Liver (tissue), 8 donors: ENCODE measurements at regions not wholly inside any gene's neighbourhood (a gene's known extent, or its start where the extent isn't known, plus 50 kb on each side); places are given as distances from the start of the nearest gene placed in this dataset.

Experiments used
- DNase-seq: peaks from one replicate; pipeline ENCODE4 v3.0.0-alpha.2; 2017; ENCODE audit warnings: low spot score
- H3K27ac ChIP-seq, 2 donors: one replicate each; pipeline ENCODE4 v1.7.0; 2013; ENCODE audit warnings: inconsistent platforms in 2 of 2, low read length in 2 of 2, control low read depth in 1 of 2, low read depth in 1 of 2, mild to moderate bottlenecking in 1 of 2
- H3K27me3 ChIP-seq, 4 donors: one replicate each; pipeline versions ENCODE4 v1.6.1 to v1.7.0; 2013; ENCODE audit warnings: low read length in 3 of 4, inconsistent platforms in 1 of 4, mild to moderate bottlenecking in 1 of 4, moderate library complexity in 1 of 4; ENCODE audit not compliant: control insufficient read depth in 4 of 4, insufficient read depth in 4 of 4
- H3K36me3 ChIP-seq, 4 donors: one replicate each; pipeline versions ENCODE4 v1.6.1 to v1.7.0; 2013; ENCODE audit warnings: low read length in 3 of 4, mild to moderate bottlenecking in 3 of 4, low read depth in 1 of 4, moderate library complexity in 1 of 4; ENCODE audit not compliant: control insufficient read depth in 4 of 4, insufficient read depth in 3 of 4
- H3K4me1 ChIP-seq, 4 donors: one replicate each; pipeline versions ENCODE4 v1.6.1 to v1.7.0; 2013; ENCODE audit warnings: low read length in 3 of 4, mild to moderate bottlenecking in 3 of 4, moderate library complexity in 1 of 4; ENCODE audit not compliant: control insufficient read depth in 4 of 4, insufficient read depth in 4 of 4
- H3K4me3 ChIP-seq, 3 donors: one replicate each; pipeline versions ENCODE4 v1.6.1 to v1.7.0; 2013; ENCODE audit warnings: low read length in 3 of 3, control low read depth in 1 of 3, low read depth in 1 of 3, mild to moderate bottlenecking in 1 of 3
- H3K9ac ChIP-seq, 2 donors: one replicate each; pipeline ENCODE4 v1.7.0; 2013; ENCODE audit warnings: low read length in 2 of 2, mild to moderate bottlenecking in 2 of 2, moderate library complexity in 2 of 2, control low read depth in 1 of 2, low read depth in 1 of 2
- H3K9me3 ChIP-seq, 4 donors: one replicate each; pipeline versions ENCODE4 v1.6.1 to v1.7.0; 2013; ENCODE audit warnings: low read length in 3 of 4; ENCODE audit not compliant: control insufficient read depth in 4 of 4
- EGR1 ChIP-seq, 2 donors: IDR thresholded peaks; 2 replicates each; pipeline ENCODE4 v1.6.1; 2016 to 2018; ENCODE audit warnings: antibody characterized with exemption in 2 of 2, low read depth in 2 of 2
- FOXA1 ChIP-seq: IDR thresholded peaks from 2 replicates; pipeline ENCODE4 v1.6.1; 2016; ENCODE audit warnings: antibody characterized with exemption
- FOXA2 ChIP-seq: IDR thresholded peaks from 2 replicates; pipeline ENCODE4 v1.6.1; 2016; ENCODE audit warnings: antibody characterized with exemption
- GABPA ChIP-seq, 2 donors: IDR thresholded peaks in 1 of 2; conservative IDR thresholded peaks in 1 of 2; 2 replicates each; pipeline ENCODE4 v1.6.1; 2016; ENCODE audit warnings: antibody characterized with exemption in 2 of 2, mild to moderate bottlenecking in 1 of 2, moderate library complexity in 1 of 2
- HNF4A ChIP-seq, 2 donors: conservative IDR thresholded peaks; 2 replicates each; pipeline ENCODE4 v1.6.1; 2016; ENCODE audit warnings: antibody characterized with exemption in 2 of 2, mild to moderate bottlenecking in 2 of 2
- HNF4G ChIP-seq: IDR thresholded peaks from 2 replicates; pipeline ENCODE4 v1.6.1; 2016; ENCODE audit warnings: antibody characterized with exemption
- JUND ChIP-seq, 2 donors: IDR thresholded peaks; 2 replicates each; pipeline ENCODE4 v1.6.1; 2016; ENCODE audit warnings: antibody characterized with exemption in 2 of 2
- NR2F2 ChIP-seq: IDR thresholded peaks from 2 replicates; pipeline ENCODE4 v1.6.1; 2016; ENCODE audit warnings: antibody characterized with exemption
- RAD21 ChIP-seq, 2 donors: IDR thresholded peaks; 2 replicates each; pipeline ENCODE4 v1.6.1; 2016; ENCODE audit warnings: antibody characterized with exemption in 2 of 2, mild to moderate bottlenecking in 2 of 2
- RXRA ChIP-seq, 2 donors: IDR thresholded peaks; 2 replicates each; pipeline ENCODE4 v1.6.1; 2017 to 2018; ENCODE audit warnings: antibody characterized with exemption in 2 of 2, mild to moderate bottlenecking in 1 of 2
- SP1 ChIP-seq: IDR thresholded peaks from 2 replicates; pipeline ENCODE4 v1.6.1; 2018; ENCODE audit warnings: antibody characterized with exemption, mild to moderate bottlenecking
- TAF1 ChIP-seq: conservative IDR thresholded peaks from 2 replicates; pipeline ENCODE4 v1.6.1; 2016; ENCODE audit warnings: antibody characterized with exemption, mild to moderate bottlenecking
- YY1 ChIP-seq: IDR thresholded peaks from 2 replicates; pipeline ENCODE4 v1.6.1; 2016; ENCODE audit warnings: antibody characterized with exemption, mild to moderate bottlenecking
- WGBS: extraction: QIAGEN DNeasy Blood & Tissue Kit; methylation state at CpG from one replicate; pipeline ENCODE4 v1.1.7; 2013; 5-methylcytosine and 5-hydroxymethylcytosine counted together
- TF ChIP-seq, protein P1 (sequence below): IDR thresholded peaks from 2 replicates; pipeline ENCODE4 v1.6.1; 2016; ENCODE audit warnings: antibody characterized with exemption
- TF ChIP-seq, protein P2 (sequence below): IDR thresholded peaks from 2 replicates; pipeline ENCODE4 v1.6.1; 2016; ENCODE audit warnings: antibody characterized with exemption
- TF ChIP-seq, protein P3 (sequence below): IDR thresholded peaks from 2 replicates; pipeline ENCODE4 v1.6.1; 2016; ENCODE audit warnings: antibody characterized with exemption
- TF ChIP-seq, protein P4 (sequence below): IDR thresholded peaks from 2 replicates; pipeline ENCODE4 v1.6.1; 2016; ENCODE audit warnings: antibody characterized with exemption, mild to moderate bottlenecking
- TF ChIP-seq, protein P5 (sequence below): fragments of 150-350 bp; IDR thresholded peaks from 2 replicates; pipeline ENCODE4 v1.5.1; 2017; ENCODE audit warnings: improper control_type of control experiment, low read depth, low read length; ENCODE audit not compliant: missing input control
- donor health status: healthy.
- donor health status: healthy.
- donor health status: healthy.
- donor health status: healthy.
- donor health status: healthy.

DNA sequence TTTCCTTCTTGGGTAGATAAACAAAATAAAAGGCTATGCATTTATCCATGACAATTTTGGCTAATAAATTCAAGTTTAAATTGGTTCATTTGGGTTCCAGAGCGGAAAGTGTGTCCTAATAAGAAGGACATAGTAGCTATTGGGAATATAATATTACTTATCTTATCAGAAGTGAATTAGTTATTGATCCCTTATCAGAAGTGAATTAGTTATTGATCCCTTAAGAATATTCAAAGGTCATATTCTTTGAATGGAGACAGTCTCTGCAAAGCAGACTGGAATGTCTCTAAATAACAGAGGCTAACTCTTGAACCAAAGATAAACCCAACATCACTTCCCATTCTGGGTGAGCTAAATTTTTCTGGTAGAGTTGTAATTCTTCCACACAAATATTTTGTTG lies 290.7 kb upstream of the BCHE start:
- H3K27me3 ChIP-seq = no peaks in the 10 kb centered on the region
- DNase-seq = no peak
- H3K27ac ChIP-seq = no peak overlapping the region
- no peak overlapping the region for H3K4me3 ChIP-seq
- H3K36me3 ChIP-seq = no peaks in the 10 kb centered on the region
- WGBS = 68% methylated on average over 1 of the region's 1 CpG
- no peak overlapping the region for H3K9ac ChIP-seq
- H3K4me1 ChIP-seq = no peaks in the 10 kb centered on the region
- peaks cover 0 to 4% (median 0%) of the 10 kb centered on the region in 4 donors for H3K9me3 ChIP-seq
- TF ChIP-seq HNF4A (conservative IDR thresholded peaks at IDR 0.05) = no peak
- no peak for TF ChIP-seq EGR1 (IDR thresholded peaks at IDR 0.05; ENCODE audit: low read depth in 2 of 2)
- TF ChIP-seq, protein P1, sequence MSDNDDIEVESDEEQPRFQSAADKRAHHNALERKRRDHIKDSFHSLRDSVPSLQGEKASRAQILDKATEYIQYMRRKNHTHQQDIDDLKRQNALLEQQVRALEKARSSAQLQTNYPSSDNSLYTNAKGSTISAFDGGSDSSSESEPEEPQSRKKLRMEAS = no peak
- no peak for TF ChIP-seq JUND (IDR thresholded peaks at IDR 0.05)
- no peak for TF ChIP-seq HNF4G
- no peak for TF ChIP-seq RXRA (IDR thresholded peaks at IDR 0.05)
- TF ChIP-seq GABPA (IDR thresholded peaks at IDR 0.05 in 1 of 2, conservative IDR thresholded peaks at IDR 0.05 in 1 of 2) = no peak
- TF ChIP-seq SP1 = no peak
- TF ChIP-seq RAD21 (IDR thresholded peaks at IDR 0.05) = no peak
- TF ChIP-seq, protein P2, sequence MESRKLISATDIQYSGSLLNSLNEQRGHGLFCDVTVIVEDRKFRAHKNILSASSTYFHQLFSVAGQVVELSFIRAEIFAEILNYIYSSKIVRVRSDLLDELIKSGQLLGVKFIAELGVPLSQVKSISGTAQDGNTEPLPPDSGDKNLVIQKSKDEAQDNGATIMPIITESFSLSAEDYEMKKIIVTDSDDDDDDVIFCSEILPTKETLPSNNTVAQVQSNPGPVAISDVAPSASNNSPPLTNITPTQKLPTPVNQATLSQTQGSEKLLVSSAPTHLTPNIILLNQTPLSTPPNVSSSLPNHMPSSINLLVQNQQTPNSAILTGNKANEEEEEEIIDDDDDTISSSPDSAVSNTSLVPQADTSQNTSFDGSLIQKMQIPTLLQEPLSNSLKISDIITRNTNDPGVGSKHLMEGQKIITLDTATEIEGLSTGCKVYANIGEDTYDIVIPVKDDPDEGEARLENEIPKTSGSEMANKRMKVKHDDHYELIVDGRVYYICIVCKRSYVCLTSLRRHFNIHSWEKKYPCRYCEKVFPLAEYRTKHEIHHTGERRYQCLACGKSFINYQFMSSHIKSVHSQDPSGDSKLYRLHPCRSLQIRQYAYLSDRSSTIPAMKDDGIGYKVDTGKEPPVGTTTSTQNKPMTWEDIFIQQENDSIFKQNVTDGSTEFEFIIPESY = no peak
- TF ChIP-seq, protein P3, sequence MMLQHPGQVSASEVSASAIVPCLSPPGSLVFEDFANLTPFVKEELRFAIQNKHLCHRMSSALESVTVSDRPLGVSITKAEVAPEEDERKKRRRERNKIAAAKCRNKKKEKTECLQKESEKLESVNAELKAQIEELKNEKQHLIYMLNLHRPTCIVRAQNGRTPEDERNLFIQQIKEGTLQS = no peak
- no peak for TF ChIP-seq TAF1
- no peak for TF ChIP-seq FOXA2
- no peak for TF ChIP-seq NR2F2
- TF ChIP-seq YY1 = no peak
- TF ChIP-seq FOXA1 = no peak

DNA sequence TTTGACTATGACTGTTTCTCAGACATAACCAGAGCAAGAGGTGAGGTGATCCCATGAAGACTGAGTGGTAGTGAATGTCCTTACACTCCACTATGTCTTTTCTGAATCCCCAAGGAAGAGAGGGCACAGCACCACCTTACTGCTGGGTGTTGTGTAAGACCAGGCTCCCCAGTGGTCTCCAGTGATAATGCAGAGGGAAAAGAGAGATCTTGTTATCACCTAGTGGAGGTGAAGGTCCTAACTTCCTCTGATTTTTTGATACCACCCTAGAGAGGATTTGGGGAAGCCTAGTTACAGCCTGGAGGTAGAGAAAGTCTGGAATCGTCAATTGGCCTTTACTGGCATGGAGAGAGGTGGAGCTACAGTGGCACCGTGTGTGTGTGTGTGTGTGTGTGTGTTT lies 288.0 kb upstream of the BCHE start:
- no peaks in the 10 kb centered on the region for H3K4me1 ChIP-seq
- DNase-seq = no peak
- H3K9me3 ChIP-seq = no peaks in the 10 kb centered on the region
- 69% methylated on average over 2 of the region's 2 CpGs for WGBS
- H3K27me3 ChIP-seq = no peaks in the 10 kb centered on the region
- no peak overlapping the region for H3K4me3 ChIP-seq
- TF ChIP-seq JUND (IDR thresholded peaks at IDR 0.05) = no peak
- no peak for TF ChIP-seq SP1
- TF ChIP-seq, protein P4, sequence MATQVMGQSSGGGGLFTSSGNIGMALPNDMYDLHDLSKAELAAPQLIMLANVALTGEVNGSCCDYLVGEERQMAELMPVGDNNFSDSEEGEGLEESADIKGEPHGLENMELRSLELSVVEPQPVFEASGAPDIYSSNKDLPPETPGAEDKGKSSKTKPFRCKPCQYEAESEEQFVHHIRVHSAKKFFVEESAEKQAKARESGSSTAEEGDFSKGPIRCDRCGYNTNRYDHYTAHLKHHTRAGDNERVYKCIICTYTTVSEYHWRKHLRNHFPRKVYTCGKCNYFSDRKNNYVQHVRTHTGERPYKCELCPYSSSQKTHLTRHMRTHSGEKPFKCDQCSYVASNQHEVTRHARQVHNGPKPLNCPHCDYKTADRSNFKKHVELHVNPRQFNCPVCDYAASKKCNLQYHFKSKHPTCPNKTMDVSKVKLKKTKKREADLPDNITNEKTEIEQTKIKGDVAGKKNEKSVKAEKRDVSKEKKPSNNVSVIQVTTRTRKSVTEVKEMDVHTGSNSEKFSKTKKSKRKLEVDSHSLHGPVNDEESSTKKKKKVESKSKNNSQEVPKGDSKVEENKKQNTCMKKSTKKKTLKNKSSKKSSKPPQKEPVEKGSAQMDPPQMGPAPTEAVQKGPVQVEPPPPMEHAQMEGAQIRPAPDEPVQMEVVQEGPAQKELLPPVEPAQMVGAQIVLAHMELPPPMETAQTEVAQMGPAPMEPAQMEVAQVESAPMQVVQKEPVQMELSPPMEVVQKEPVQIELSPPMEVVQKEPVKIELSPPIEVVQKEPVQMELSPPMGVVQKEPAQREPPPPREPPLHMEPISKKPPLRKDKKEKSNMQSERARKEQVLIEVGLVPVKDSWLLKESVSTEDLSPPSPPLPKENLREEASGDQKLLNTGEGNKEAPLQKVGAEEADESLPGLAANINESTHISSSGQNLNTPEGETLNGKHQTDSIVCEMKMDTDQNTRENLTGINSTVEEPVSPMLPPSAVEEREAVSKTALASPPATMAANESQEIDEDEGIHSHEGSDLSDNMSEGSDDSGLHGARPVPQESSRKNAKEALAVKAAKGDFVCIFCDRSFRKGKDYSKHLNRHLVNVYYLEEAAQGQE = no peak
- TF ChIP-seq, protein P3 = no peak
- no peak for TF ChIP-seq NR2F2
- no peak for TF ChIP-seq RAD21 (IDR thresholded peaks at IDR 0.05)
- TF ChIP-seq, protein P2 = no peak
- TF ChIP-seq GABPA (IDR thresholded peaks at IDR 0.05 in 1 of 2, conservative IDR thresholded peaks at IDR 0.05 in 1 of 2) = no peak
- TF ChIP-seq YY1 = no peak
- no peak for TF ChIP-seq HNF4A (conservative IDR thresholded peaks at IDR 0.05)
- no peak for TF ChIP-seq TAF1
- TF ChIP-seq FOXA1 = no peak
- no peak for TF ChIP-seq EGR1 (IDR thresholded peaks at IDR 0.05; ENCODE audit: low read depth in 2 of 2)
- TF ChIP-seq, protein P5, sequence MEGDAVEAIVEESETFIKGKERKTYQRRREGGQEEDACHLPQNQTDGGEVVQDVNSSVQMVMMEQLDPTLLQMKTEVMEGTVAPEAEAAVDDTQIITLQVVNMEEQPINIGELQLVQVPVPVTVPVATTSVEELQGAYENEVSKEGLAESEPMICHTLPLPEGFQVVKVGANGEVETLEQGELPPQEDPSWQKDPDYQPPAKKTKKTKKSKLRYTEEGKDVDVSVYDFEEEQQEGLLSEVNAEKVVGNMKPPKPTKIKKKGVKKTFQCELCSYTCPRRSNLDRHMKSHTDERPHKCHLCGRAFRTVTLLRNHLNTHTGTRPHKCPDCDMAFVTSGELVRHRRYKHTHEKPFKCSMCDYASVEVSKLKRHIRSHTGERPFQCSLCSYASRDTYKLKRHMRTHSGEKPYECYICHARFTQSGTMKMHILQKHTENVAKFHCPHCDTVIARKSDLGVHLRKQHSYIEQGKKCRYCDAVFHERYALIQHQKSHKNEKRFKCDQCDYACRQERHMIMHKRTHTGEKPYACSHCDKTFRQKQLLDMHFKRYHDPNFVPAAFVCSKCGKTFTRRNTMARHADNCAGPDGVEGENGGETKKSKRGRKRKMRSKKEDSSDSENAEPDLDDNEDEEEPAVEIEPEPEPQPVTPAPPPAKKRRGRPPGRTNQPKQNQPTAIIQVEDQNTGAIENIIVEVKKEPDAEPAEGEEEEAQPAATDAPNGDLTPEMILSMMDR = no peak
- TF ChIP-seq, protein P1 = no peak
- TF ChIP-seq RXRA (IDR thresholded peaks at IDR 0.05) = no peak
- no peak for TF ChIP-seq HNF4G
- TF ChIP-seq FOXA2 = no peak
- no peak overlapping the region for H3K27ac ChIP-seq
- H3K9ac ChIP-seq = no peak overlapping the region
- no peaks in the 10 kb centered on the region for H3K36me3 ChIP-seq
